PC-9 (cell line): ENCODE measurements at regions not wholly inside any gene's neighbourhood (a gene's known extent, or its start where the extent isn't known, plus 50 kb on each side); places are given as distances from the start of the nearest gene placed in this dataset.

ENCODE experiments used
- BruUV-seq: library from RNA; stranded (reverse); fragments of 400-500 nt; replicated peaks from 2 replicates; lab custom pipeline; 2021; lab: Mats Ljungman, UMichigan
- CTCF ChIA-PET: fragments of 300-600 bp; sonication (Branson Sonifier 250); formaldehyde crosslinking; loops from one replicate; lab custom pipeline; 2022; ENCODE audit warnings: antibody characterized with exemption; lab: Charles Lee
- POLR2A ChIA-PET: fragments of 300-600 bp; sonication (Branson Sonifier 250); formaldehyde crosslinking; loops from one replicate; lab custom pipeline; 2022; ENCODE audit warnings: antibody characterized with exemption; ENCODE audit not compliant: unreplicated experiment; lab: Charles Lee
- DNase-seq, 2 experiments: peaks; one replicate each; pipeline versions ENCODE4 v3.0.0 to v3.0.0-alpha.2; 2015 to 2022; ENCODE audit warnings: mixed read lengths in 1 of 2
- H2AFZ ChIP-seq: fragments of 200-600 bp; sonication (generic); 2 replicates; pipeline ENCODE4 v1.8.1; 2017; ENCODE audit warnings: antibody characterized with exemption
- H3F3A ChIP-seq: fragments of 200-600 bp; sonication (generic); 2 replicates; pipeline ENCODE4 v1.8.1; 2017; ENCODE audit warnings: antibody characterized with exemption, mild to moderate bottlenecking, low read depth; ENCODE audit not compliant: insufficient read depth
- H3K27ac ChIP-seq: fragments of 200-600 bp; sonication (generic); 2 replicates; pipeline ENCODE4 v1.6.1; 2016; ENCODE audit warnings: mixed run types
- H3K27me3 ChIP-seq: fragments of 200-600 bp; sonication (generic); 2 replicates; pipeline ENCODE4 v1.6.1; 2016; ENCODE audit warnings: low read depth, mixed run types; ENCODE audit not compliant: insufficient read depth
- H3K36me3 ChIP-seq: fragments of 200-600 bp; sonication (generic); 2 replicates; pipeline ENCODE4 v1.6.1; 2016; ENCODE audit warnings: low read depth, mixed run types
- H3K4me1 ChIP-seq: fragments of 200-600 bp; sonication (generic); replicated peaks from 2 replicates; pipeline ENCODE4 v1.6.1; 2016; ENCODE audit warnings: mixed run types; ENCODE audit not compliant: insufficient read depth
- H3K4me2 ChIP-seq: fragments of 200-600 bp; sonication (generic); 2 replicates; pipeline ENCODE4 v1.6.1; 2017; ENCODE audit warnings: mixed run types
- H3K4me3 ChIP-seq: fragments of 200-600 bp; sonication (generic); 2 replicates; pipeline ENCODE4 v1.6.1; 2016; ENCODE audit warnings: mixed run types
- H3K79me2 ChIP-seq: fragments of 200-600 bp; sonication (generic); 2 replicates; pipeline ENCODE4 v1.6.1; 2017; ENCODE audit warnings: low read depth, mixed run types
- H3K9me2 ChIP-seq: fragments of 200-600 bp; sonication (generic); 2 replicates; pipeline ENCODE4 v1.8.1; 2017; ENCODE audit warnings: mild to moderate bottlenecking; ENCODE audit not compliant: insufficient read depth
- H3K9me3 ChIP-seq: fragments of 200-600 bp; sonication (generic); 2 replicates; pipeline ENCODE4 v1.8.1; 2016; ENCODE audit warnings: low read depth; ENCODE audit not compliant: insufficient read depth
- H4K20me1 ChIP-seq: fragments of 200-600 bp; sonication (generic); 2 replicates; pipeline ENCODE4 v1.8.1; 2017; ENCODE audit not compliant: insufficient read depth
- CTCF ChIP-seq: fragments of 200-600 bp; sonication (generic); conservative IDR thresholded peaks from 2 replicates; pipeline ENCODE4 v1.6.1; 2017; ENCODE audit warnings: mixed run types, antibody characterized with exemption, mild to moderate bottlenecking, moderate library complexity
- EZH2 ChIP-seq: fragments of 200-600 bp; sonication (generic); IDR thresholded peaks from 2 replicates; pipeline ENCODE4 v1.8.0; 2017; ENCODE audit warnings: antibody characterized with exemption, low read depth
- intact Hi-C: fragments of 100-400 bp; cut with micrococcal nuclease; formaldehyde crosslinking; loops from one replicate; pipeline ENCODE4 v1.10.0; 2022; ENCODE audit not compliant: unreplicated experiment

DNA sequence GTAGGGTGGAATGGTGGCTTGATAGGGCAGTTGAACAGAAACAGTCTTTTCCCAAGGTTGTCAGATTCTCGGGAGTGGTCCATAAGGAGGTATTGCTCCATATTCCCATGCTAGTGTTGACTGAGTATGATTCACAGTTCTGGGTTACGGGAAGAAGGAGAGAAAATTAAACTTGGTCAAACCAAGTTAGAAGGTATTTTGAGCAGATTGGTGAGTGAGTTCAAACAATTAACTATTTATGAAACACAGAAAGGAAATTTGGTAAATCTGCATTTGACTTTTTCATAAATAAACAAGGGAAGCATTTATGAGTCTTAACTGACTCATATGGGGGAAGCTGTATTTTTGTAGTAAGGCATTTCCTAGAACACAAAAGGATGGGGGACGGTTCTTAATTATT is 2419.4 kb downstream of the PCDH9 start:
- H3K9me3 ChIP-seq: no peaks in the 10 kb centered on the region; the same call in 1 of the 2 replicates
- H2AFZ ChIP-seq: no peak overlapping the region
- no peak overlapping the region for H3K27ac ChIP-seq
- intact Hi-C loops: no loop called here
- no peaks in the 10 kb centered on the region for H3F3A ChIP-seq
- no peak for DNase-seq
- TF ChIP-seq CTCF: no peak
- BruUV-seq: no TSS peak
- CTCF ChIA-PET: no interaction called here
- H3K9me2 ChIP-seq: no peaks in the 10 kb centered on the region
- H3K4me2 ChIP-seq: no peak overlapping the region
- H3K79me2 ChIP-seq: no peaks in the 10 kb centered on the region
- H3K4me3 ChIP-seq: no peak overlapping the region
- no peaks in the 10 kb centered on the region for H3K27me3 ChIP-seq
- no peaks in the 10 kb centered on the region for H3K36me3 ChIP-seq
- POLR2A ChIA-PET: no interaction called here
- no peaks in the 10 kb centered on the region for H3K4me1 ChIP-seq
- no peaks in the 10 kb centered on the region for H4K20me1 ChIP-seq

- H4K20me1 ChIP-seq: no peaks in the 10 kb centered on the region
- no peaks in the 10 kb centered on the region for H3K4me1 ChIP-seq
- no peak for DNase-seq
- no peaks in the 10 kb centered on the region for H3F3A ChIP-seq
- H3K9me2 ChIP-seq: no peaks in the 10 kb centered on the region
- H3K4me2 ChIP-seq: no peak overlapping the region
- intact Hi-C loops: no loop called here
- no peaks in the 10 kb centered on the region; the same call in 1 of the 2 replicates for H3K9me3 ChIP-seq
- H3K4me3 ChIP-seq: no peak overlapping the region
- BruUV-seq: no TSS peak
- H3K27ac ChIP-seq: no peak overlapping the region
- no peaks in the 10 kb centered on the region for H3K79me2 ChIP-seq
- TF ChIP-seq CTCF: no peak
- no peak for TF ChIP-seq EZH2
- POLR2A ChIA-PET: no interaction called here
- CTCF ChIA-PET: no interaction called here
- H3K36me3 ChIP-seq: no peaks in the 10 kb centered on the region
- no peaks in the 10 kb centered on the region for H3K27me3 ChIP-seq
- H2AFZ ChIP-seq: no peak overlapping the region
Observed at GRCh38 chr13:64808704-64809103, 2421.4 kb downstream of the PCDH9 start.

DNA sequence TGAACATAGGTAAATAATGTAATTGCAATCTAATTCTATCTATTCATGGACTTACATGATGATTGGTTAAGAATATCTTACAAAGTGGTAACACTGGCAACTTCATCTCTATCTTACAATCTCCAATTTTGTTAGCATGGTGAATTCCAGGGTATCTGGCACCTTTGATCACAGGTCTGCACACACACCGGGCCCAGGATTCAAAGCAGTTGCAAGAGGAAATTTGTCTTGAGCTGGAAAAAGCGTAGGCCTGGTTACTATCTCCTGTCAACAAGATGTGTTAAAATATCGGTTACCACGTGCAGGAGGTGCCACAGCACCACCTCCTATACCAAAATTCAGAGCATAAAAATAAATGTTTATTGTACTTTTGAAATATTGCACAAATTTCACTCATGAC is 2428.4 kb downstream of the PCDH9 start:
- no peaks in the 10 kb centered on the region for H3K9me2 ChIP-seq
- H3K9me3 ChIP-seq: no peaks in the 10 kb centered on the region
- no peak for DNase-seq
- CTCF ChIA-PET: interaction anchor here (0.5 kb wide), 1 partner anchor 1210 kb away, joined by 3 read pairs; no protein-coding TSS in a partner anchor
- no peak for TF ChIP-seq EZH2
- TF ChIP-seq CTCF: no peak
- H3K27ac ChIP-seq: no peak overlapping the region
- no peaks in the 10 kb centered on the region for H3K4me1 ChIP-seq
- H3K4me2 ChIP-seq: no peak overlapping the region
- no peaks in the 10 kb centered on the region for H3K36me3 ChIP-seq
- BruUV-seq: no TSS peak
- H3K4me3 ChIP-seq: no peak overlapping the region
- intact Hi-C loops: no loop called here
- H3K27me3 ChIP-seq: no peaks in the 10 kb centered on the region
- POLR2A ChIA-PET: no interaction called here
- H2AFZ ChIP-seq: 0 out of 2 replicates have a peak overlapping the region, but pooled peaks have one; percentile 34
- H3F3A ChIP-seq: no peaks in the 10 kb centered on the region
- H3K79me2 ChIP-seq: no peaks in the 10 kb centered on the region
- H4K20me1 ChIP-seq: no peaks in the 10 kb centered on the region
